UCSD-AML1 (cell line): ENCODE measurements at regions not wholly inside any gene's neighbourhood (a gene's known extent, or its start where the extent isn't known, plus 50 kb on each side); places are given as distances from the start of the nearest gene placed in this dataset.
"Not testable (repeated sequence)": the region's sequence is repeated elsewhere in the genome, so short reads cannot be mapped to it uniquely, and the experiment has no call there.

ENCODE experiments used
- DNase-seq: peaks from one replicate; lab custom pipeline; 2025; ENCODE audit not compliant: unreplicated experiment; lab: John Stamatoyannopoulos, UW

- no peak for DNase-seq
These were observed 82.2 kb upstream of the RNU2-1 start for GRCh38 chr17:43315858-43316521.

GRCh38 chr17:43315369-43315768 is 81.6 kb upstream of the RNU2-1 start:
- no peak for DNase-seq

DNA sequence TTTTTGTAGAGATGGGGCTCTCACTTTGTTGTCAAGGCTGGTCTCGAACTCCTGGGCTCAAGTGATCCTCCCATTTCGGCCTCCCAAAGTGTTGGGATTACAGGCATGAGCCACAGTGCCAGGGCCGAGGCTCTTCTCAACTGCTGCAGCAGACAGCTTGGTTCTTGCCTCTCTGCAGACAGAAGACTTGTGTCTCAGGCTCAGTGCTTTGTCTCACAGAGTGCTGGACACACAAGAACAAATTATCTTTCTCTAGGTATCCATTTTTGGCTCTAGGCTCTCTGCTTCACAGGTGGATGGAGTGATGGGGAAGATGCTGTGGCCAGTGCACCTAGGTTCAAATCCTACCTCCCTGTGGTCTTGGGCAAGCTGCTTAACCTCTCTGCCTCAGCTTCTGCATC is 80.8 kb upstream of the RNU2-1 start:
- DNase-seq = no peak

DNA sequence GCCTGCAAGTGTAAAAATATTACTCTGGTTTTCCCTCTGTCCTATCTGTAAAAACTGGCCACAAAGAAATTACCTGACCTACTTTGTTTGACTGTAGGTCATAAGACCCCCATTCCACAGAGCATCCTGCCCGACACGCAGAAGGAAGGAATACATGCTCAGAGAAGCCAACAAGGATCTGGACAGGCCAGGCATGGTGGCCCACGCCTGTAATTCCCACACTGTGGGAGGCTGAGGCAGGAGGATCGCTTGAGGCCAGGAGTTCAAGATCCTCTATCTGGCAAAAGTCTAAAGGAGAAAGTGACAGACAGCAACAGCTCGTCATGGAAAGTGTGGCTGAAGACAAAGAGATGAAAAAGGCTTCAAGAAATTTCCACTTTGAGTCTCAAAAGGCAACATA is 78.2 kb upstream of the RNU2-1 start:
- DNase-seq = no peak

GRCh38 chr17:43309505-43310332 is 75.9 kb upstream of the RNU2-1 start:
- no peak for DNase-seq

- DNase-seq = no peak
These were observed 75.2 kb upstream of the RNU2-1 start for GRCh38 chr17:43308999-43309398.

- DNase-seq = not testable (repeated sequence)
These were observed 71.0 kb upstream of the RNU2-1 start for GRCh38 chr17:43304792-43305191.

GRCh38 chr17:43303049-43303448 is 69.3 kb upstream of the RNU2-1 start:
- not testable (repeated sequence) for DNase-seq

GRCh38 chr17:43299300-43300076 is 65.7 kb upstream of the RNU2-1 start:
- DNase-seq = not testable (repeated sequence)

DNA sequence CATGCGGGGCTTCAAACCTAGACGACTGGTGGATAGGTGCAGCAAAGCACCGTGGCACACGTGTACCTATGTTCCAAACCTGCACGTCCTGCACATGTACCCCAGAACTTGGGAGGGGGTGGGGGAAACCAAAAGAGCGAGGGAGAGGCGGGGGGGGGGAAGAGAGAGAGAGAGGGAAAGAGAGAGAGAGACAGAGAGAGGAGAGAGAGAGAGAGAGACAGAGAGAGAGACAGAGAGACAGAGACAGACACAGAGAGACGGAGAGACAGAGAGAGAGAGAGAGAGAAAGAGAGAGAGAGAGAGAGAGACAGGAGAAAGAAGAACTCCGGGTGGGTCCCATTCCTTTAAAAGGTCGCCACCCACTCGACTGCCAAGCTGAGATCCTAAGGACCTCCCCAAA is 55.9 kb upstream of the RNU2-1 start:
- DNase-seq = not testable (repeated sequence)

DNA sequence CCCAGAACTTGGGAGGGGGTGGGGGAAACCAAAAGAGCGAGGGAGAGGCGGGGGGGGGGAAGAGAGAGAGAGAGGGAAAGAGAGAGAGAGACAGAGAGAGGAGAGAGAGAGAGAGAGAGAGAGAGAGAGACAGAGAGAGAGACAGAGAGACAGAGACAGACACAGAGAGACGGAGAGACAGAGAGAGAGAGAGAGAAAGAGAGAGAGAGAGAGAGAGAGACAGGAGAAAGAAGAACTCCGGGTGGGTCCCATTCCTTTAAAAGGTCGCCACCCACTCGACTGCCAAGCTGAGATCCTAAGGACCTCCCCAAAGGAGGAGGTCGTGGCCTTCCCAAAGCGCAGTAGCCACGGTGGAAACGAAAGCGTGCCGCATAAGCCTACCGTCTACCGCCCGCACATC is 49.8 kb upstream of the RNU2-1 start:
- DNase-seq = not testable (repeated sequence)
